ENCODE measurements at regions not wholly inside any gene's neighbourhood (a gene's known extent, or its start where the extent isn't known, plus 50 kb on each side); places are given as distances from the start of the nearest gene placed in this dataset.

DNA sequence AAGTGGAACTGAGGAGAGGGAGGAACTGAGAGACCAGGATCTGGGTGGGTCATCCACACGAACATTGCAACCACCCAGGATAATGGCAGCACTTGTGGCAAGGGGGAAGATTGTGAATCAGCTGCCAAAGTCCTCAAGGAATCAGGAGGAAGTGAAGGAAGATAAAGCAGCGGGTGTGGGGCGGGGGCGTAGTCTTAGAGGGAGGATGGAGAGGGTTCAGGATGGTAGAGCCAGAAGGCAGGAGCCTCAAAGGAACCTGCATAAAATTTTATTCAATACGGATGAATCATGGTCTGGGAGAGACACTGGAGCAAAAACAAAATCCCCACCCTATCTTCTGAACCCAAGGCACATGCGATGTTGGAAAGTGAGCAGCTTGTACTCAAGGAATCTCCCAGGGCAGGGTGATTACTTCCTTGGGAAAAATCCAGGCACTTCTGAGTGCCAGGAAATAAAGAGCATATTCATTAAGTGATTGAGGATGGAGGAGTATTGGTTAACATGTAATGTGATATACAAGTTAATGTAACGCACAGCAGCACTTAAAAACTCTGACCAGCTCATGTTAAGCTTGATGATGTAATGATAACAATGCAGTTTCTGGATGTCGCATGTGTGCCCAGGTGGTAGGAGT lies 82.0 kb upstream of the B3GAT2 start:
- Histone ChIP-seq H4K8ac (ENCODE audit: low read depth, low read length) (no peak overlapping the region), H3K18ac (ENCODE audit: low read length) (no peak overlapping the region), H4K5ac (ENCODE audit: low read length) (no peak overlapping the region), H3K4me2 (ENCODE audit: low read length) (no peak overlapping the region), H3K36me3 (ENCODE audit: control insufficient read depth, insufficient read depth, low read length) (no peaks in the 10 kb centered on the region), H2BK120ac (ENCODE audit: low read depth, low read length) (no peak overlapping the region), H2BK15ac (replicated peaks; ENCODE audit: low read depth) (no peak overlapping the region), H3K79me1 (ENCODE audit: low read length) (no peaks in the 10 kb centered on the region), H3K23ac (ENCODE audit: low read length) (no peak overlapping the region), H2AK5ac (ENCODE audit: low read length) (no peak overlapping the region), H3K4ac (ENCODE audit: low read depth, low read length) (no peak overlapping the region), H3K56ac (ENCODE audit: low read length) (no peak overlapping the region), H3K9ac (ENCODE audit: low read length) (no peak overlapping the region), H3K4me3 (ENCODE audit: low read length) (no peak overlapping the region), H3K27ac (ENCODE audit: low read depth, low read length) (no peak overlapping the region), H2BK5ac (ENCODE audit: low read length) (no peak overlapping the region), H3K27me3 (ENCODE audit: insufficient read depth, low read length, poor library complexity) (no peaks in the 10 kb centered on the region), H3K79me2 (ENCODE audit: control insufficient read depth, insufficient read depth, low read length) (no peaks in the 10 kb centered on the region), H3K4me1 (ENCODE audit: control insufficient read depth, low read depth, low read length) (peaks cover 13% of the 10 kb centered on the region)
- DNase-seq: no peak
- WGBS (ENCODE audit: extremely low coverage, insufficient coverage, low lambda C conversion rate): no CpG with 5 or more reads among the region's 8 CpGs

GRCh38 chr6:71040043-71040442 lies 83.2 kb upstream of the B3GAT2 start:
- no CpG with 5 or more reads among the region's 1 CpG for WGBS (ENCODE audit: extremely low coverage, insufficient coverage, low lambda C conversion rate)
- no peak overlapping the region for H4K5ac ChIP-seq (ENCODE audit: low read length)
- no peaks in the 10 kb centered on the region for H3K27me3 ChIP-seq (ENCODE audit: insufficient read depth, low read length, poor library complexity)
- H3K79me2 ChIP-seq (ENCODE audit: control insufficient read depth, insufficient read depth, low read length): no peaks in the 10 kb centered on the region
- no peak overlapping the region for H3K9ac ChIP-seq (ENCODE audit: low read length)
- peaks cover 13% of the 10 kb centered on the region for H3K4me1 ChIP-seq (ENCODE audit: control insufficient read depth, low read depth, low read length)
- H2BK5ac ChIP-seq (ENCODE audit: low read length): no peak overlapping the region
- no peak overlapping the region for H3K4me2 ChIP-seq (ENCODE audit: low read length)
- no peak overlapping the region for H2BK120ac ChIP-seq (ENCODE audit: low read depth, low read length)
- H3K23ac ChIP-seq (ENCODE audit: low read length): no peak overlapping the region
- H3K4ac ChIP-seq (ENCODE audit: low read depth, low read length): no peak overlapping the region
- no peak overlapping the region for H3K4me3 ChIP-seq (ENCODE audit: low read length)
- H2BK15ac ChIP-seq (replicated peaks; ENCODE audit: low read depth): no peak overlapping the region
- DNase-seq: no peak
- H2AK5ac ChIP-seq (ENCODE audit: low read length): no peak overlapping the region
- H3K27ac ChIP-seq (ENCODE audit: low read depth, low read length): no peak overlapping the region
- no peaks in the 10 kb centered on the region for H3K79me1 ChIP-seq (ENCODE audit: low read length)
- H3K18ac ChIP-seq (ENCODE audit: low read length): no peak overlapping the region
- H3K56ac ChIP-seq (ENCODE audit: low read length): no peak overlapping the region
- H3K36me3 ChIP-seq (ENCODE audit: control insufficient read depth, insufficient read depth, low read length): no peaks in the 10 kb centered on the region
- no peak overlapping the region for H4K8ac ChIP-seq (ENCODE audit: low read depth, low read length)

DNA sequence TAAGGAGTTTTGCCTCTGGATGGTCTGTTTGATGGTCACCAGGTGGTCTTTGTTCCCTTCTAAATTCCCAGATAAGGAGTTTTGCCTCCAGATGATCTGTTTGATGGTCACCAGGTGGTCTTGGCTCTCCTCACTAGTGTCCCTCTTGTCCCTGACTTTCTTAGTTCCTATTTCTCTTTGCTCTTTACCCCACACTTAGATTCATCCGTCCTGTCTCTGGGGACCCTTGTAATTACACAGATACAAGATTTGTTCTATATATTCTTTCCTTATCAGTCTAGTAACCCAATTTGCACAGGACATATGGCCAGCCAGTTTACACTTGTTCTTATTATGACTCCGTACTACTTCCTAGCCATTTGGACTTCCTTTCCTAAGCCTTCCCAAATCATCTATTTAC lies 84.0 kb upstream of the B3GAT2 start:
- Histone ChIP-seq H3K18ac (ENCODE audit: low read length) (no peak overlapping the region), H3K36me3 (ENCODE audit: control insufficient read depth, insufficient read depth, low read length) (no peaks in the 10 kb centered on the region), H3K79me1 (ENCODE audit: low read length) (no peaks in the 10 kb centered on the region), H3K79me2 (ENCODE audit: control insufficient read depth, insufficient read depth, low read length) (no peaks in the 10 kb centered on the region), H3K9ac (ENCODE audit: low read length) (no peak overlapping the region), H3K4me2 (ENCODE audit: low read length) (no peak overlapping the region), H3K4ac (ENCODE audit: low read depth, low read length) (no peak overlapping the region), H3K56ac (ENCODE audit: low read length) (no peak overlapping the region), H2BK120ac (ENCODE audit: low read depth, low read length) (no peak overlapping the region), H2BK5ac (ENCODE audit: low read length) (no peak overlapping the region), H3K23ac (ENCODE audit: low read length) (no peak overlapping the region), H4K8ac (ENCODE audit: low read depth, low read length) (no peak overlapping the region), H3K4me3 (ENCODE audit: low read length) (no peak overlapping the region), H3K4me1 (ENCODE audit: control insufficient read depth, low read depth, low read length) (peaks cover 13% of the 10 kb centered on the region), H2AK5ac (ENCODE audit: low read length) (no peak overlapping the region), H2BK15ac (replicated peaks; ENCODE audit: low read depth) (no peak overlapping the region), H4K5ac (ENCODE audit: low read length) (no peak overlapping the region), H3K27ac (ENCODE audit: low read depth, low read length) (no peak overlapping the region), H3K27me3 (ENCODE audit: insufficient read depth, low read length, poor library complexity) (no peaks in the 10 kb centered on the region)
- peak; percentile 79 for DNase-seq
- WGBS (ENCODE audit: extremely low coverage, insufficient coverage, low lambda C conversion rate): no CpG with 5 or more reads among the region's 2 CpGs

- Histone ChIP-seq H3K79me1 (ENCODE audit: low read length) (no peaks in the 10 kb centered on the region), H3K56ac (ENCODE audit: low read length) (no peak overlapping the region), H2AK5ac (ENCODE audit: low read length) (no peak overlapping the region), H2BK120ac (ENCODE audit: low read depth, low read length) (no peak overlapping the region), H3K4me1 (ENCODE audit: control insufficient read depth, low read depth, low read length) (peaks cover 10% of the 10 kb centered on the region), H4K5ac (ENCODE audit: low read length) (no peak overlapping the region), H3K18ac (ENCODE audit: low read length) (no peak overlapping the region), H3K9ac (ENCODE audit: low read length) (no peak overlapping the region), H3K36me3 (ENCODE audit: control insufficient read depth, insufficient read depth, low read length) (no peaks in the 10 kb centered on the region), H3K23ac (ENCODE audit: low read length) (no peak overlapping the region), H3K27ac (ENCODE audit: low read depth, low read length) (no peak overlapping the region), H3K4ac (ENCODE audit: low read depth, low read length) (no peak overlapping the region), H4K8ac (ENCODE audit: low read depth, low read length) (no peak overlapping the region), H3K79me2 (ENCODE audit: control insufficient read depth, insufficient read depth, low read length) (no peaks in the 10 kb centered on the region), H3K4me3 (ENCODE audit: low read length) (no peak overlapping the region), H2BK15ac (replicated peaks; ENCODE audit: low read depth) (no peak overlapping the region), H3K4me2 (ENCODE audit: low read length) (no peak overlapping the region), H2BK5ac (ENCODE audit: low read length) (no peak overlapping the region), H3K27me3 (ENCODE audit: insufficient read depth, low read length, poor library complexity) (no peaks in the 10 kb centered on the region)
- no CpG with 5 or more reads among the region's 1 CpG for WGBS (ENCODE audit: extremely low coverage, insufficient coverage, low lambda C conversion rate)
- peak; percentile 45 for DNase-seq
Measured at GRCh38 chr6:71043902-71044301, 87.0 kb upstream of the B3GAT2 start.

DNA sequence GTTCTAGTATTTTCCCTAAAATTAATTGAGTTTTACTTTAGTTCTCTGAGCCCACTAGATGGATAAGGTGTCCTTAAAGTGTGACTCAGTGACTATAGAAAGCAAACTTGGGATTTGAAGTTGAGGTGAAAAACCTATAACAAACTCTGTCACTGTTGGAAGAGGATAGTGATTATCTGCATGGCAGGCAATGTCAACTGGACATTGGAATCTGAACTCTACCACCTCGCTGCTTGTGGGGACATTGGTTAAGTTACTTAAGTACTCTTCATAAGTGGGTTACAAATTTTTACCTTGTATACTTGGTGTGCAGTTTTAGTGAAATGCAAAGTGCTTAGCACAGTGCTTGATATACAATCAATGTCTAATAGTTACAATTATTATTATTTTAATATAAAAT lies 87.9 kb upstream of the B3GAT2 start:
- Histone ChIP-seq H3K4me3 (ENCODE audit: low read length) (no peak overlapping the region), H3K9ac (ENCODE audit: low read length) (no peak overlapping the region), H3K27ac (ENCODE audit: low read depth, low read length) (no peak overlapping the region), H3K79me2 (ENCODE audit: control insufficient read depth, insufficient read depth, low read length) (no peaks in the 10 kb centered on the region), H2BK120ac (ENCODE audit: low read depth, low read length) (no peak overlapping the region), H3K4me2 (ENCODE audit: low read length) (no peak overlapping the region), H4K5ac (ENCODE audit: low read length) (no peak overlapping the region), H3K4me1 (ENCODE audit: control insufficient read depth, low read depth, low read length) (peaks cover 9% of the 10 kb centered on the region), H3K56ac (ENCODE audit: low read length) (no peak overlapping the region), H3K36me3 (ENCODE audit: control insufficient read depth, insufficient read depth, low read length) (no peaks in the 10 kb centered on the region), H2BK5ac (ENCODE audit: low read length) (no peak overlapping the region), H2BK15ac (replicated peaks; ENCODE audit: low read depth) (no peak overlapping the region), H3K27me3 (ENCODE audit: insufficient read depth, low read length, poor library complexity) (no peaks in the 10 kb centered on the region), H4K8ac (ENCODE audit: low read depth, low read length) (no peak overlapping the region), H3K4ac (ENCODE audit: low read depth, low read length) (no peak overlapping the region), H3K23ac (ENCODE audit: low read length) (no peak overlapping the region), H3K18ac (ENCODE audit: low read length) (no peak overlapping the region), H2AK5ac (ENCODE audit: low read length) (no peak overlapping the region), H3K79me1 (ENCODE audit: low read length) (no peaks in the 10 kb centered on the region)
- DNase-seq: no peak
- WGBS (ENCODE audit: extremely low coverage, insufficient coverage, low lambda C conversion rate): no CpG with 5 or more reads among the region's 1 CpG

DNA sequence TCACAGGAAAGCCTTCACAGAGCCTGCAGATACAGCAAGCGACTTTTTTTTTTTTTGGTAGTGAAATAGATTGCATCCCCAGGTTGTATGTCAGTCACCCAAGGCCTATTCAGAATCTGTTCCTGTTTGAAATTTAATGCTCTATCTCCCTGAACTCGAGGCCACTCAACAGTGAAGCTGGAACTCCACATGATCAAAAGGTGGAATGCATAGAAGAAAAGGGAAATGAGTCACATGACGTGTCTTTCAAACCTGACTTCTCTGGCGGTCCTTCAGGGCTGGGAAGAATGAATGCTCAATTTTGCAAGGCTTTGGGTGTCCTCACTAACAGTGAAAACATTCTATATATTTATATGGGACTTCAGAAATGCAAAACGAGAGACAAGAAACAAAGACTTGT lies 88.4 kb upstream of the B3GAT2 start:
- DNase-seq: no peak
- Histone ChIP-seq H3K27ac (ENCODE audit: low read depth, low read length) (no peak overlapping the region), H2AK5ac (ENCODE audit: low read length) (no peak overlapping the region), H3K9ac (ENCODE audit: low read length) (no peak overlapping the region), H3K18ac (ENCODE audit: low read length) (no peak overlapping the region), H3K79me2 (ENCODE audit: control insufficient read depth, insufficient read depth, low read length) (no peaks in the 10 kb centered on the region), H3K4me1 (ENCODE audit: control insufficient read depth, low read depth, low read length) (peaks cover 9% of the 10 kb centered on the region), H3K4me3 (ENCODE audit: low read length) (no peak overlapping the region), H3K4me2 (ENCODE audit: low read length) (no peak overlapping the region), H3K23ac (ENCODE audit: low read length) (no peak overlapping the region), H3K56ac (ENCODE audit: low read length) (no peak overlapping the region), H2BK15ac (replicated peaks; ENCODE audit: low read depth) (no peak overlapping the region), H3K36me3 (ENCODE audit: control insufficient read depth, insufficient read depth, low read length) (no peaks in the 10 kb centered on the region), H2BK120ac (ENCODE audit: low read depth, low read length) (no peak overlapping the region), H3K27me3 (ENCODE audit: insufficient read depth, low read length, poor library complexity) (no peaks in the 10 kb centered on the region), H3K4ac (ENCODE audit: low read depth, low read length) (no peak overlapping the region), H3K79me1 (ENCODE audit: low read length) (no peaks in the 10 kb centered on the region), H4K8ac (ENCODE audit: low read depth, low read length) (no peak overlapping the region), H4K5ac (ENCODE audit: low read length) (no peak overlapping the region), H2BK5ac (ENCODE audit: low read length) (no peak overlapping the region)
- no CpG with 5 or more reads among the region's 5 CpGs for WGBS (ENCODE audit: extremely low coverage, insufficient coverage, low lambda C conversion rate)
